ENCODE measurements at regions not wholly inside any gene's neighbourhood (a gene's known extent, or its start where the extent isn't known, plus 50 kb on each side); places are given as distances from the start of the nearest gene placed in this dataset.
"Not testable (repeated sequence)": the region's sequence is repeated elsewhere in the genome, so short reads cannot be mapped to it uniquely, and the experiment has no call there.

DNA sequence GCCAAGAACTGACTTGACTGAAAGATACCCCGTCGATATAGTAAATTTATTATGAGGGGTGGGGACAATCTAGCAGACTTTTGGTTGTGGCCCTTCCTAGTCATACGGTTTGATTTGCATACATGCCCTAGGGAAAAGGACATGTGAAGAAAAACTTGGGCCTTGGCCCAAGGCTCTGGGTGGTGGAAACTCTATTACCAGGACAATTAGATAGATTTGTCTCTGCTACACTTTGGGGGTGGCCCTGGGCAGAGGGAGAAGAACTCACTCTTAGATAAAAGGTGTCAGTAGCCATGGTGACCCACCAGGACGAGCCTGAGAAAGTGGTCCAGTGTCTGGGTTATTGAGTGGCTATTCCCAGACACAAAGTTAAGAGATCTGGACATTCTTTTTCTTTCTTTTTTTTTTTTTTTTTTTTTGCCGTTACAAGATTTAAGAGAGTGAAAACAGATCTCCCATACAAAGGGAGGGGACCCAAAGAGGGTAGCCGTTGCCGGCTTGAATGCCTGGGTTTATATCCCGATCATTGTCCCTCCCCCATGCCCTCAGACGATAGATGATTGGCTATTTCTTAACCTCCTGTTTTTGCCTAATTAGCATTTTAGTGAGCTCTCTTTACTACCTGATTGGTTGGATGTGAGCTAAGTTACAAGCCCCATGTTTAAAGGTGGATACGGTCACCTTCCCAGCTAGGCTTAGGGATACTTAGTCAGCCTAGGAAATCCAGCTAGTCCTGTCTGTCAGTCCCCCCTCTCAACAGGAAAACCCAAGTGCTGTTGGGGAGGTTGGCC is 96.4 kb upstream of the SMAD3 start:
- no peak for DNase-seq
- in situ Hi-C loops (cut with HindIII; ENCODE audit: low pct_ligation_motif_present, low sequenced_read_pairs): no loop called here
- Histone ChIP-seq H3K27ac (no peak overlapping the region), H3K27me3 (replicated peaks) (no peaks in the 10 kb centered on the region), H3K4me3 (ENCODE audit: low read depth, low read length) (no peak overlapping the region), H3K36me3 (replicated peaks) (no peaks in the 10 kb centered on the region)
- TF ChIP-seq, protein P1, sequence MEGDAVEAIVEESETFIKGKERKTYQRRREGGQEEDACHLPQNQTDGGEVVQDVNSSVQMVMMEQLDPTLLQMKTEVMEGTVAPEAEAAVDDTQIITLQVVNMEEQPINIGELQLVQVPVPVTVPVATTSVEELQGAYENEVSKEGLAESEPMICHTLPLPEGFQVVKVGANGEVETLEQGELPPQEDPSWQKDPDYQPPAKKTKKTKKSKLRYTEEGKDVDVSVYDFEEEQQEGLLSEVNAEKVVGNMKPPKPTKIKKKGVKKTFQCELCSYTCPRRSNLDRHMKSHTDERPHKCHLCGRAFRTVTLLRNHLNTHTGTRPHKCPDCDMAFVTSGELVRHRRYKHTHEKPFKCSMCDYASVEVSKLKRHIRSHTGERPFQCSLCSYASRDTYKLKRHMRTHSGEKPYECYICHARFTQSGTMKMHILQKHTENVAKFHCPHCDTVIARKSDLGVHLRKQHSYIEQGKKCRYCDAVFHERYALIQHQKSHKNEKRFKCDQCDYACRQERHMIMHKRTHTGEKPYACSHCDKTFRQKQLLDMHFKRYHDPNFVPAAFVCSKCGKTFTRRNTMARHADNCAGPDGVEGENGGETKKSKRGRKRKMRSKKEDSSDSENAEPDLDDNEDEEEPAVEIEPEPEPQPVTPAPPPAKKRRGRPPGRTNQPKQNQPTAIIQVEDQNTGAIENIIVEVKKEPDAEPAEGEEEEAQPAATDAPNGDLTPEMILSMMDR (IDR thresholded peaks at IDR 0.05; ENCODE audit: low read depth, low read length, missing control alignments): no peak

DNA sequence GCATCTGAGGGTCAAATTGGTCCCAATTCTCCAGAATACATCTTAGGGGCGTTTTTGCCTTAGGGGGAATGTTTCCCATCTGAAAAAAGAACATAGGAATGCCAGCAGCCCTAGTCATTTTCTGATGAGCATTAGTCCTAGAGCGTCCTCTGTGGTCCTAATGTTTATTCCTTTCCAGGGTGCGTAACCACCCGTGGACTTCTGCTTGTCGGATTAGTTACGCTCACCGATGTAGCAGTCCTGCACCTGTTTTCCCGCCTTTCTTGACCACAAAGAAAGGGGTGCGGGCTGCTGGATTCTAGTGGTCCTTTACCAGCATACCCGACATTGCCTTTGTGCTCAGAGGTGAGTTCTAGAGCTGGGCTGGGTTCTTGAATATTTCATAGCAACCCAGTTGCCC is 91.3 kb upstream of the SMAD3 start:
- DNase-seq; H3K36me3 ChIP-seq (replicated peaks); H3K4me3 ChIP-seq (ENCODE audit: low read depth, low read length); in situ Hi-C loops (cut with HindIII; ENCODE audit: low pct_ligation_motif_present, low sequenced_read_pairs); H3K27ac ChIP-seq; H3K27me3 ChIP-seq (replicated peaks): not testable (repeated sequence)

- H3K27ac ChIP-seq; in situ Hi-C loops (cut with HindIII; ENCODE audit: low pct_ligation_motif_present, low sequenced_read_pairs); H3K36me3 ChIP-seq (replicated peaks); H3K27me3 ChIP-seq (replicated peaks); DNase-seq; H3K4me3 ChIP-seq (ENCODE audit: low read depth, low read length): not testable (repeated sequence)
These were observed 89.2 kb upstream of the SMAD3 start for GRCh38 chr15:66976106-66976640.

GRCh38 chr15:66980326-66980725 is 85.1 kb upstream of the SMAD3 start:
- DNase-seq; H3K27ac ChIP-seq; H3K27me3 ChIP-seq (replicated peaks); in situ Hi-C loops (cut with HindIII; ENCODE audit: low pct_ligation_motif_present, low sequenced_read_pairs); H3K36me3 ChIP-seq (replicated peaks); H3K4me3 ChIP-seq (ENCODE audit: low read depth, low read length): not testable (repeated sequence)

- Histone ChIP-seq H3K27me3 (replicated peaks) (no peaks in the 10 kb centered on the region), H3K4me3 (ENCODE audit: low read depth, low read length) (no peak overlapping the region), H3K36me3 (replicated peaks) (no peaks in the 10 kb centered on the region), H3K27ac (no peak overlapping the region)
- DNase-seq: no peak
- in situ Hi-C loops (cut with HindIII; ENCODE audit: low pct_ligation_motif_present, low sequenced_read_pairs): no loop called here
- TF ChIP-seq, protein P1 (IDR thresholded peaks at IDR 0.05; ENCODE audit: low read depth, low read length, missing control alignments): no peak
These were observed 83.6 kb upstream of the SMAD3 start for GRCh38 chr15:66981771-66982170.

DNA sequence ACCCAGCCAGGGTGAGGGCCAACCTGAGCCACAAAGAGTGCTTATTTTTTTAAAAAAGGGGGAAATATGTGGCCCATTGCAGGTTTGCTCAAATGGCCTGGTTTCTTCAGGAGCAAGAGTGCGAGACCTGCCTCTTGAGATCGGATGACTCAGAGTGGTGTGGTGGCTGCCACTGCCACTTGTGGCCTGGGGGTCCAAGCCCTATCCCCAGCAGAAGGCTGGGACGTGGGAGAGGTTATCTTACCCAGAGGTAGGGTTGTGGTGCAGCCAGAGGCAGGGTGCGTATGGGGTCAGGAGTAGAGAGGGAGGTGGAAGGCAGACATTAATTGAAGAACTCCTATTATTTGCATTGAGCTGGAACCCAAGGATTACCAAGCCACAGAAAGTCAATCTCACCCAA is 83.2 kb upstream of the SMAD3 start:
- in situ Hi-C loops (cut with HindIII; ENCODE audit: low pct_ligation_motif_present, low sequenced_read_pairs): no loop called here
- DNase-seq: no peak
- Histone ChIP-seq H3K27me3 (replicated peaks) (no peaks in the 10 kb centered on the region), H3K4me3 (ENCODE audit: low read depth, low read length) (no peak overlapping the region), H3K36me3 (replicated peaks) (no peaks in the 10 kb centered on the region), H3K27ac (no peak overlapping the region)
- TF ChIP-seq, protein P1 (IDR thresholded peaks at IDR 0.05; ENCODE audit: low read depth, low read length, missing control alignments): no peak

GRCh38 chr15:66982816-66983215 is 82.6 kb upstream of the SMAD3 start:
- no peak for DNase-seq
- H3K36me3 ChIP-seq (replicated peaks): no peaks in the 10 kb centered on the region
- no peak overlapping the region for H3K4me3 ChIP-seq (ENCODE audit: low read depth, low read length)
- in situ Hi-C loops (cut with HindIII; ENCODE audit: low pct_ligation_motif_present, low sequenced_read_pairs): no loop called here
- TF ChIP-seq, protein P1 (IDR thresholded peaks at IDR 0.05; ENCODE audit: low read depth, low read length, missing control alignments): no peak
- no peaks in the 10 kb centered on the region for H3K27me3 ChIP-seq (replicated peaks)
- H3K27ac ChIP-seq: no peak overlapping the region
